ENCODE measurements at regions not wholly inside any gene's neighbourhood (a gene's known extent, or its start where the extent isn't known, plus 50 kb on each side); places are given as distances from the start of the nearest gene placed in this dataset.

DNA sequence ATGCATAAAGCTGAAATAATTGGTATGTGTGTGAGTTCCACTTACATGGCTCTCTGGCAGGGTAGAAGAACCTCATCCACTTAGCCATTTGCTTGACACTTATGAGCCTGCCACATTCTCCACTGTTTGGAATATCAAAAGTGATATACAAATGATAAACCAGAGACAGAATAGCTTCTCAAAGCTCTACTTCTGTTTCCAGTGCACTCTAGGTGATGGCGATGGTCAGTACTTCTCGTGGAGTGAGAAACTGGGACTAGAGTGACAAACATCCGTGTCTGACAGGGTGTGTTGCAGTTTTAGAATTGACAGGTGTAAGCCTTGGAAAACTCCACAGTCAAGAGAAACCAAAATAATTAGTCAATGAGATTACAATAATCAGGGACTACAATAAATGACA is 935.8 kb upstream of the TYRP1 start:
- DNase-seq, result no peak

DNA sequence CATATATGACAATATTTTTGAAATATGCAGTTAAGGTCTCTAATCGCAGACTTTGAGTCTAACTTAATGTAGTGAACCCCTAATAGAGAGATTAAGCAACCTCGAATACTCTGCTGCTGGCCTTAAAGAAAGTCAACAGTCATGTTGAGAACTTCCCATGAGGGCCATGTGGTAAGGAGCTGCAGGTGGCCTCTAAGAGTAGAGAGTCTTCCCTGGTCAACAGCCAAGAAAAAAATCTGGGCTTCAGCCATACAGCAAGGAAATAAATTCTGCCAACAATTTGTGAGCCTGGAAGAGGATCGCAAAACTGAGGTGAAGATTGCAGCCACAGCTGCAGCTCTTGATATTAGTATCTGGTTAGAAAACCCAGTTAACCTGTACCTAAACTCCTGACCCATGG is 935.2 kb upstream of the TYRP1 start:
- DNase-seq, result no peak

DNA sequence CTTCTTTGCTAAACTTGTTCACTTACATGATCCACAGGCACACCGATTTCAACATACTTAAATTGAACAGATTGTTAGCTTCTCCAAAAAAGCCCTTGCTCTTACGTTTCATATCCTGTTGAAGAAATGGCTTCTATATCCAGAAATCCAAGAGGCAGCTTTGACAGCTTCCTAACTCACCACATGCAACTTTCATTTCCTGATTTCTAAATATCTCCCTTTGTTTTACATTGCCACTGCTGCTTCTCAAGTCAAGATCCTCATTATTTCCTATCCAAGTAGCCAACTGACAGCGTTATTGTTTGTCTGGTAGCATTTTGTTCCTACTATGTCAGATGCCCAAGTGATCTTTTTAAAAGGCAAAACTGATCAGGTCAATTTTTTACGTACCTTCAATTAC is 913.2 kb upstream of the TYRP1 start:
- no peak for DNase-seq

DNA sequence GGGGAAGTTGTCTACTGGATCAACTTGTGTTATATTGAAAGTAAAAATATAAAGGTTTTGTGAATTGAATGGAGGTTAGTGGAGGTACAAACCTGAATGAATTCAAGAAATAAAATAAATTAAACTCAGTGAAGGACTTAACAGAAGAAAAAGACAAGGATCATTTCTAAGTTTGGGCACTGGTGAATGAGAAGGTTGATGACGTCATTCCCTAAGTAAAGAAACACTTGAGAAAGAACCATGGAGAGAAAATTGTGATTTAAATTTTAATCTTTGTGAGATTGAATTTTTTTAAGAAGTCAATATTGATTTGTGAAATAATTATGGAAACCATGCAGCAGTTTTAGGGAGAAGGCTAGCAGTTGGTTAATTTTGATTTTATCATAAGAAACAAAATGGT is 900.3 kb upstream of the TYRP1 start:
- no peak for DNase-seq

DNA sequence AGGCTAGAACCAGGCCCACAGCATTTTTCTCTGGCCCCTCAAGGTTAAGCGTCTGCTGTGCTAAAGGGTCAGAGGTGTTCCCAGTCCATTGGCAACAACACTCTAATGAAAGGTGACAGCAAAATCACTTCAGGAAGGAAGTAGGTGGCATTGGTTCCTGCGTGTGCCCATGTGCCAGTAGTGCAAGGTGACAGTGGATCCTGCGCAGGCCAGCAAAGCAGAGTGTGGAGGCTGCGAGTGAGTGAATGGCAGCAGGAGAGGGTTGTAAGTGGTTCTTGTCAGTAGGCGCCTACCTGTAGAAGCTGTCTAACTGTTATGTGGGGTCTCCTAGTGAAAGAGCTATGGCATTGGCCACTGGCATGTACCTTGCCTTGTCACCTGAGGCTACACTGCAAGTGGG is 898.2 kb upstream of the TYRP1 start:
- no peak for DNase-seq

DNA sequence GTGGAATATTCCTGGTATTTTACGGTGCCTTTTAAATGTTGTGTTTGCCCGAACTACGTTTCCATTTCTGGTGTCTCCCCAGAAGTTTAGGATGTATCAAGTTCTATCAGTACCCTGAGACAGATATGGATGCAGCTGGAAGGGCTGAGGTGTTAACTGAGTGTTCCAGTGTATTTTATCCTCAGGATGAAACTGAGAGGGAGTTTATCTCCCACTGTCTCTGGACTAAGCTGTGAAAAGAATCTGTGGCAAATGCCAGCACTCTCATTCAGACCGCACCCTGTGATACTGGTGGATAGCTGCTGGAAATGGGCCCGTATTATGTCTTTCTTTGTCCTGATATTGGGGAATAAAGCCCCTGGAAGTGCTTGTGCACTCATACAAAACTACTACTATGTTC is 887.2 kb upstream of the TYRP1 start:
- no peak for DNase-seq

DNA sequence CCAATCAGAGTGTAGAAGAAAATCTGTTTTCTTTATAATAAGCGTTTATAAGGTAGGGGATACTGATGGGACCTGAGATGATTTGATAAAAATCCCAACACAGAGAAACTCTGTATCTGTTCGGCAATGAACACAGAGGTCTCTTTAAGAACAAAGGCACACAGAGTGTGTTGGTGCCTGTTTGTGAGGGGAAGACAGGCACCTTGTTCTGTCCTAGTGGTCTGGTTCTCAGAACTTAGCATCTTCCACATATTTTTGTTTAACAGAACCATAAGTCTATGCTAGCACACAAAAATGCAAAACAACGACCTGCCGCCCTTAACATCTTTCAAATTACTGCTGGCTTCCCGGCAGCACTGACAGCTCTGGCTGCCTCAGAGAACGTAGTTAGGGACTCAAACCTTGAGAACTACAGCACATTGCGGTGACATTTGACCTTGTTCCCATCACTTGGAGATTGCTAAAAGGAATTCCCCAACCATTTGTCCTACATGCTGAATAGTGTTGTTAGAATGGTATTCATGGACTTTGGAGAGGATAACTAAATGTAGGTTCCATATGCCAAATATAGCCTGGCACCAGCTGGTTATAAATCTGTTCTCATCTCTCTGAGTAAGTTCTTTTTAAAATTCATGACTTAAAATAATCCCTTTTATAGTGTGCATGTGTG is 871.7 kb upstream of the TYRP1 start:
- DNase-seq, result no peak

DNA sequence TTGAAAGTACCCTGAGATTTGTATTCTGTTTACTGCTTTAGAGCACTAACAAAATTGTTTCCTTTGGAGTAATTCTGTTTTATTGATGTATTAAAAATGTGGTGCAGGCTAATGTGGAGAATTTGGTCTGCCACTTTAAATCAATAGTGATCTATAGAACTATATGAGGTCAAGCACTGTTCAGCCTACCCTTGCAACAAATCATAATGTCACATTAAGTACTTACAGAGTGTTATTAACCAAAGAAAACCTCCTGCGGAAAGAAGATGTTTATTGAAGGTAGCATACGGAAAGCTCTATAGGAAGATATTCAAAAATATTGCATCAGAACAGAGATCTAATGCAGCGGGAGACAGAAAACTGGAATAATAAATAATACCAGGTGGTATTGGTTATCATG is 865.0 kb upstream of the TYRP1 start:
- DNase-seq, result no peak

DNA sequence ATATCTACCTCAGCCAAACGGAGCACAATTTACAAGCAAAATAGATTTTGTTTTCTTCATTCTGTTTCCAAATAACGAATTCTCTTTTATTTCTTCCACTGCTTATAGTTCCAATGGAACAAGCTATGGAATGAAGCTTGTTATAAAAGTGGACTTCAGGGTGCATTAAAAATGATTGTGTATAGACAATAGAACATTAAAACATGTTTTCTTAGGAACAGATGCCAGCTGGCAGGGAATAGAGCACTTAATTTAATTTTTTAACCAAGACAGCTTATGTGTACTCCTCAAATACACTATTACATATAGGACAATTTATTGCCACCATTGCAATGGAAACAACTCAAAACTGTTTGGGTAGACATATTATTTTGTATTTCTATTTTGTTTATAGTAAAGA is 860.1 kb upstream of the TYRP1 start:
- DNase-seq, result no peak

DNA sequence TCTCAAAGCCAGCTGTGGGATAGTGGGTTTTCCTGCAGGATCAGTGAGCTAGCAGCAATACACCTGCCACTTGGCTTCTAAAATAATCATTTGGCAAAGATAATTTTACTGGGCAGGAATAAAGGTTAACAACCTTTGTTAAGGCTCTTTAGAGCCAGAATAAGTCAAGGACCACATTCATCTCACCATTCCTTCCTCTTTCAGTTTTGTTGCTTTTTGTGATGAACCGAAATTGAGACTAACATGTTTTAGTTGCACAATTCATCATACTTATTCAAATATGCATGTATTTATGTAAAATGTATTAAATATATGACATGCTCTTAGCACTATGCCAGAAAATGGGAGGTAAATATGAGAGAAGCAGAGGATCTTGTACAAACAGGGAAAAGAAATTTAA is 824.4 kb upstream of the TYRP1 start:
- no peak for DNase-seq

DNA sequence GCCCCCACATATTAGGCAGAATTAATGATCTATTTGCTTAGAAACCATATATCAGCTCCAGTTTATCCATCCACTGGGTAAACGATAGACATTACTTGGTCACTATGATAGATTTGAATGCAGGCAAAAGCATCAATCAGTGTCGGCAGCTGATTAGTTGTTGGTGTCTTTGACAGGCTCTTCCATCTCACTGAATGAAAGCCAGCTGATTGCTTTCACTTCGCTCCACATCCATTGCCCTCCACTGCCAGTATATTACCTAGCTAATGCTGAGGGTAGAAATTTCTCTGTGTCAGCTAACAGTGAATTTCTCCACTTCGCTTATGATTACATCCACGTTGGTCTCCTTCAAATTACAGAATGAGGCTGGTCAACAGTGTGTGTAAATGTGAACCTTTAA is 821.3 kb upstream of the TYRP1 start:
- DNase-seq, result no peak

DNA sequence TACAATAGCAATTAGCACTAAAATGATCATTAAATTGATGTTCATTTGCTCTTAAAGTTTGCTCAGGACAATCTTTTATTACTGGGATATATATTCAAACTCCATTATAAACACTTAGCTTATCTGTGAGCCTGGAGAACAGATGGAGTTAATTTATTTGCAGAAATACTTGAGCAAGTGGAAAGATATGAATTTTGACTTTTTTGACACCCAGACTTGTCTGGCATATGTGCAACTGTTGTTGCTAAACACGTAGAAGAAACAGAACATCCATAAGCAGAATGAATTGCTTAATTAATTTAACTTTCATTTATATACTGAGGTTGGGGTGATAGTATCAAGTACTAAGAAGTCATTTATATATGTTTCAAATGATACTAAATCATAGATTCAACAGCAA is 820.7 kb upstream of the TYRP1 start:
- no peak for DNase-seq

DNA sequence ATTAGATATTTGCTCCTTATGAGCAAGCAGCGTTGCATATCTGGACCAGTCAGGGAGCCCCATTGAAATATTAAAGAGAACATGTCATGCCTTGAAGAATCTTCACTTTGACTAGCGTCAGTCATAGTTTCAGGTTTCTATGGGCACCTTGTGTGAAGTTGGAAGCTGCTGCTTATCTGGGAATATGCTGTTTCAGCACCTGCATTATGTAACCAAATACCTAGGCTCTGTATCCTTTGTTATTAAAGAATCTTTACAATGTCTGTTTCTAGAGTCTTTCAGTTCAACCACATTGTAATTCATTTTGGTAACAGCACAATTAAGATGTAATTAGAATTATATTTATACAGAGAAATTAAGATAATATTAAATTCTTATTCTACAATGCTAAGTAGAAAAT is 818.8 kb upstream of the TYRP1 start:
- no peak for DNase-seq

DNA sequence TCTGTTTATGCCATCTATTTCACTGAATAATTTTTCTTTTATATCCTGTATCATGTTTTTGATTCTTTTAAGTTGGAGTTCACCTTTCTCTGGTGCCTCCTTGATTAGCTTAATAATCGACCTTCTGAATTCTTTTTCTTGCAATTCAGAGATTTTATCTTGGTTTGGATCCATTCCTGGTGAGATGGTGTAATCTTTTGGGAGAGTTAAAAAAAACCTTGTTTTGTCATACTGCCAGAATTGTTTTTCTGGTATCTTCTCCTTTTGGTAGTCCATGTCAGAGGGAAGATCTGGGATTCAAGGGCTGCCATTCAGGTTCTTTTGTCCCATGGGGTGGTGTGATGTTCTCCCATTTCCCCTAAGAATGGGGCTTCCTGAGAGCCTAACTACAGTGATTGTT is 800.8 kb upstream of the TYRP1 start:
- no peak for DNase-seq

DNA sequence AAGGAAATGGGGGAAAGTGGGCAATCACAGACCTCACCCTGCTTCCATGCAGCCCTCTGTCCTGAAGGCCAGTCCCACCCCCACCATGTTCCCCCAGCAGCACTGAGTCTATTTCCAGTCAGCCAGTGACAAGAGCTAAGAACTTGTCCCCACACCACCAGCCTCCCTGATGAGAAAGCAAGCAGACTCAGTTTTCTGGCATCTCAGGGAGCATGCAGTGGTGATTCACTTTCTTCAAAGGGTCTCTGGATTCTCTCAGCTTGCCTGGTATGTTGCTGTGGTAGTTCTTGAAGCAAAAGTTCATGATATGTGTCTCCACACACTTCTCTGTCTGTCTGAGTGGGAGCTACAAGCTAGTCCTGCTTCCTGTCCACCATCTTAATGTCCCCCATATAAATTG is 799.9 kb upstream of the TYRP1 start:
- no peak for DNase-seq

DNA sequence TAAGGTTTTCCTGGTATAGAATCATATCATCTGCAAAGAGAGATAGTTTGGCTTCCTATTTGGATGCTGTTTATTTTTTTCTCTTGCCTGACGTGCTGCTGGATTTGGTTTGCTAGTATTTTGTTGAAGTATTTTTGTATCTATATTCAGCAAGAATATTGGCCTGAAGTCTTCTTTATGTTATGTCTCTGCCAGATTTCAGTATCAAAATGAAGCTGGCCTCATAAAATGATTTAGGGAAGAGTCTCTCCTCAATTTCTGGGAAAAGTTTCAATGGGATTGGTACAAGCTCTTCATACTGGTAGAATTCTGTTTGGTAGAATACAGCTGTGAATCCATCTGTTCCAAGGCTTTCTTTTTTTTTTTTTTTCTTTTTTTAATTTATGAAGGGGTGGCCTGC is 799.0 kb upstream of the TYRP1 start:
- no peak for DNase-seq

DNA sequence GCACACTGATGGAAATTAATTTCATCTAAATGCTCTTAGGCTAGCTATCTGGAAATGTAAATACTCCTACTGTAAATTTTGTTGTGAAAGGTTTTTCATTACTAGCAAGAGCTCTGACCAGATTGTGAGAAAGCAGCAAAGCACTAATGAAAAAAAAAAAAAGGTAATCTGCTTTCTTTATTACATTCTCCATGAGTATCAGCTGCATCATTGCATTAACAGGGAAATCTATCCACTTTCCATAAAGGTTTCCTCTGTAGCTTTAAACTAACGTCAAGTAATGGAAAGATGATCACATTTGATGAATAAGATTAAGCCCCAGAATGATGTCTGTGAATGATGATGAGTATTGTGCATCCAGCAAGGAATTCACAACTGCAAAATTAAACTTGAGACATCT is 790.6 kb upstream of the TYRP1 start:
- no peak for DNase-seq

DNA sequence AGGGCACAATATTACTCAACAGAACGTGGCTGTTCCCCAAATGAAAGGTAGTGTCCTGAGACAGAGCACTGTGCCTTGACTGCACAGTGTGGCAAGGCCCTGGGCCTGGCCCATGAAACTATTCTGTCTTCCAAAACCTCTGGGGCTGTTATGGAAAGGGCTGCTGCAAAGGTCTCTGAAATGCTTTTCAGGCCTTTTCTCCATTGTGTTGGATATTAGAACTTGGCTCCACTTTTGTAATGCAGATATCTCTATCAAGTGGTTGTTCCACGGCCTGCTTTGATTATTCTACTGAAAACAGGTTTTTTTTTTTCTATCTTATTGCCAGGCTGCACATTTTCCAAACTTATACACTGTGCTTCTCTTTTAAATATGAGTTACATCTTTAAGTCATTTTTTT is 777.5 kb upstream of the TYRP1 start:
- DNase-seq, result no peak

DNA sequence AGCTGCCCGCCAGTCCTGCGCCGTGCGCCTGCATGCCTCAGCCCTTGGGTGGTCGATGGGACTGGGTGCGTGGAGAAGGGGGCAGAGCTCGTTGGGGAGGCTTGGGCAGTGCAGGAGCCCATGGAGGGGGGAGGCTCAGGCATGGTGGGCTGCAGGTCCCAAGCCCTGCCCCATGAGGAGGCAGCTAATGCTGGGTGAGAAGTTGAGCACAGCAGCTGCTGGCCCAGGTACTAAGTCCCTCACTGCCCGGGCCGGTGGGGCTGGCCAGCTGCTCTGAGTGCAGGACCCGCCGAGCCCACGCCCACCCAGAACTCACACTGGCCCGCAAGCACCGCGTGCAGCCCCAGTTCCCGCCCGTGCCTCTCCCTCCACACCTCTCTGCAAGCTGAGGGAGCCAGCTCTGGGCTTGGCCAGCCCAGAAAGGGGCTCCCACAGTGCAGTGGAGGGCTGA is 764.3 kb upstream of the TYRP1 start:
- DNase-seq, result no peak

DNA sequence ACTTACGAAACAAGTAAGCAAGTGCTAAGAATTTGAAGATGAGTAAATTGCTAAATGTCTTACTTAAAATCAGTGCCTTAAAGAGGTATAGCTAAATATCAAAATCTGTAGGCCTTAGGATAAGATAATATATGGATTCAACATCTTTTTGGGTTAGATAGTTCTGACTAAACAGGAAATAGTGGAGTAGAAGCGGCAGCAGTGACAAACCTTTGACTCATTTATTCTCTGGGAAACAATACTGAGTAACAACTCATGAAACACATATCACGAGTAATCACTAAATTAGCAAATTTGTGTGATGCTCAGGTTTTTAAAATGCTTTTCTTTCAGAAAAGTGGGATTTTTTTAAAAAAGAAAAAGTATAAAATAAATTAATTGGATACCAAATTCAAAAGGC is 762.1 kb upstream of the TYRP1 start:
- DNase-seq, result no peak

DNA sequence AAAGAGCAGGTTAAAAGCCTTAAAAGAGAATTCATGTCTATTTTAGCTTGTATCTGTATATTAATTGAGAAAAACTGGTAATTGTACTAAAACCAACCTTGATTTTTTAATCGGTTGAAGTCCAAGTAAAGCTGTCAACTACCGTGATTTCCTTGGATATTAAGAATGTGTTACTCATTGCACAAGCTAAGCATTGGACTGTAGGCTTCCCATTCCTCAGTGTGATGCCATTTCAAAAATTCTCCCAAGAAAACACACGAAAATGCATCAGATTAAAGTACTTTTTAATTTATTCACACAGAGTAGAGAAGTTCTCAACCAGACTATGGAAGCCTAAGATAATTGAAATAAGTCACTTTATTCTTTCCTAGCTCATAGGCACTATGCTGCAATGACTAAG is 761.4 kb upstream of the TYRP1 start:
- no peak for DNase-seq

DNA sequence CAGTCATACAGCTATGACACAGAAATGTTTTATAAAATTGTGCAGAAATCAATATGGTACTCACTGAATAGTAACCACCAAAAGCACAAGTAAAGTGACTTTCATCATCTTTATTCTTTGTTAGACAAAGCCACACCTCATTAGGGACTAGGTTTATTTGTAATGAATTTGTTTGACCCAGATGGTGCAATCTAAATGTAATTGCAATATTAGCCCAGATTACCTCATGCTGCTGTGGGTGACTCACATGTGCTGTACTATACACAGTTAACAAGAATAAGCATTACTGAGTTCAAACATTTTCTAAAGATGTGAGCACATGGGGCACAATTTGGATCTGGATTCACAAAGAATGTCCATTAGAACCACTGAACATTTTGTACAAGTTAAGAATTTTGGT is 759.3 kb upstream of the TYRP1 start:
- no peak for DNase-seq

DNA sequence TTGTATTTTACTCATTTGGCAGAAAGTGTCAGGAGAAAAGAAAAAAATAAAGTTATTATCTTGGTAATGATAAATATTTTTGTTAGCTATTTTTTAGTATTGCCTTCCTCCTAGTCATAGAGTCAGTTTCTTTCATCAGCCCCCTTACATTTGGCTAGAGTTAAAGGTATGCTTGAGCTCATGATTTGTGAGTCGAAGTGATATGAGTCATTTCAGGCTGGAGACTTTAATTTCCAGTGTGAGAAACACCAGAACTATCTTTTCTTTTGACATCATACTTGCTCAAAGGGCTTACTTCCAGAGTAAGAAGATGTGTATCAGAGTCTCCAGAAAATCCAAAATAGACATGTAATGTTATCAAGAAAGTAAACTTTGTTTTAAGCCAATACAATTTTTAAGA is 746.7 kb upstream of the TYRP1 start:
- no peak for DNase-seq

DNA sequence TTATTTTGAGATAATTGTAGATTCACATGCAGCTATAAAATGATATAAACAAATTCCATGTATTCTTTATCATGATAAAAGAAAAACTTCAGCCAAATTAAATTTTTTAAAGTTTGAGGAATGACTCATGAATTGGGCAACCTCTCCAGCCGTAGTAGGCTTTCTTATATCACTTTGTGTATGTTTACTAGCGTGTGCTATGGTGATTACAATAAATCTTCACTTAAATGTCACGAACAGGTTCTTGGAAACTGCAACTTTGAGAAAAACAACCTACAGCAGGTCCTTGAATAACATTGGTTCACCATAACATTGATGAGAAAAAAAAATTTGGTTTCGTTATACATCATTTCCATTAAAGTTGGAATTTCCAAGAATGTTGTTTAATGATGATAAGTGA is 730.9 kb upstream of the TYRP1 start:
- DNase-seq, result no peak

DNA sequence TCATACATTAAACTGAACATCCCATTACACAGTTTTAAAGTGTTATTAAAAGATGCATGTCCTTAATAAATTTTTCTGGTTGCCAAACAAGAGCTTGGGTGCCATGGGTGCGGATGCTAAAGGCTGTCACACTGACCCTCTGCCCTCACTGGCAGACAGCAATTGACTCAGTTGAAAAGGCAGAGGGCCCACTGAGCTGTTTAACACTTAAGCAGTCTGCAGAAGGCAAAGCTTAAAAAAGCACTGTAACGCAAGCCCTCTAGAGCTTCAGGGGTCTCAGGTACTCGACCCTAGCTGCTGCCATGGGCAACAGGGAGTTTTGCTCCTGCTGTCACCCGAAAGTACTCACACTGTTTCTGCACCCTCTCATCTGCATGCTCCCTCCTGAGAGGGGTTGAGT is 726.4 kb upstream of the TYRP1 start:
- DNase-seq, result no peak

DNA sequence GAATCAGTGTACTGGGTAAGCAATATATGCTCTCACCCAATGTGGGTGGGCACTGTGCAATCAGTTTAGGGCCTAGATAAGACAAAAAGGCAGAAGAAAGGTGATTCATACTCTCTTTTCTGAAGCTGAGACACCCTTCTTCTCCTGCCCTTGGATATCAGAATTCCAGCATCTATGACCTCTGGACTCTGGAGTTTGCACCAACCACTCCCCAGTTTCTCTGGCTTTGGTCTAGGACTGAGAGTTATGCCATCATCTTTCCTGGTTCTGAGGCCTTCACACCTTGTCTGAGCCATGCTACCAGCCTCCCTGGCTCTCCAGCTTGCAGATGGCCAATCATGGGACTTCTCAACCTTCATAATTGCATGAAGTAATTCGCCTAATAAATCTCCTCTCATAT is 724.6 kb upstream of the TYRP1 start:
- DNase-seq, result no peak

Measured in NCI-H2171 (cell line).